AG04450 (cell line): ENCODE measurements at regions not wholly inside any gene's neighbourhood (a gene's known extent, or its start where the extent isn't known, plus 50 kb on each side); places are given as distances from the start of the nearest gene placed in this dataset.
"Not testable (repeated sequence)": the region's sequence is repeated elsewhere in the genome, so short reads cannot be mapped to it uniquely, and the experiment has no call there.

Source experiments
- CTCF ChIA-PET: fragments of 300-600, 350-600 bp; formaldehyde crosslinking; extraction: SDS; loops from one replicate; lab custom pipeline; 2022; ENCODE audit warnings: antibody characterized with exemption, inconsistent platforms; lab: Charles Lee
- POLR2A ChIA-PET: fragments of 350-600 bp; formaldehyde crosslinking; extraction: SDS; loops from one replicate; lab custom pipeline; 2021; ENCODE audit warnings: antibody characterized with exemption, inconsistent platforms; lab: Yijun Ruan, JAX
- DNase-seq: peaks from one replicate; pipeline ENCODE4 v3.0.0-alpha.2; 2011; ENCODE audit warnings: low read depth, low spot score
- H3K27ac ChIP-seq: one replicate; pipeline ENCODE4 v1.5.1; 2012; ENCODE audit warnings: low read depth, low read length, control low read depth
- H3K27me3 ChIP-seq: one replicate; pipeline ENCODE4 v1.6.0; 2012; ENCODE audit warnings: low read length; ENCODE audit not compliant: control insufficient read depth, insufficient read depth
- H3K4me3 ChIP-seq: 2 replicates; pipeline ENCODE4 v1.5.1; 2011; ENCODE audit warnings: mild to moderate bottlenecking, low read depth, low read length, control low read depth
- H3K9me3 ChIP-seq: 2 replicates; pipeline ENCODE4 v1.5.1; 2012; ENCODE audit warnings: low read length; ENCODE audit not compliant: control insufficient read depth, insufficient read depth
- TF ChIP-seq, protein P1 (sequence below): IDR thresholded peaks from 2 replicates; pipeline ENCODE4 v1.5.1; 2011; ENCODE audit warnings: low read depth, low read length, control low read depth, inconsistent platforms

DNA sequence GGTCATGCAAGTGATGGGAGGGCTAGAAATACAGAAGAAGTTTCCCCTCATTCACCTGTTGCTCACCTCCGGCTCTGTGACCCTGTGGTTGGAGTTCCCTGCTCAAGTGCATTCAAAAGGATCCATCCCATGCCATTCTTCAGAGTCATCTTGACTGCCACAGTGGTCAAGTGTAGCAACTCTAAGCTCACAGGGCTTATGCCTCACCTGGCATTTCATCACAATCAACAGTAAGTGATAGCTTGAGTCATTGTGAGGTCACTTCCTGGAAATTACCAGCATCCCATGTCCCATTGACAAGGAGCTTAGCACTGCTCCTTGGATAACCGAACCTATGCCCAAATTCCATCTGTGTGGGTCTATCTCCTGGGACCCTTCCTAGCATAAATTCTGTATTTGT lies 55.6 kb downstream of the OR4C45 start:
- Histone ChIP-seq H3K27ac (no peak overlapping the region), H3K27me3 (no peaks in the 10 kb centered on the region), H3K4me3 (no peak overlapping the region), H3K9me3 (peaks cover 30% of the 10 kb centered on the region; the same call in 1 of the 2 replicates)
- POLR2A ChIA-PET = no interaction called here
- CTCF ChIA-PET = no interaction called here
- DNase-seq = no peak
- TF ChIP-seq, protein P1, sequence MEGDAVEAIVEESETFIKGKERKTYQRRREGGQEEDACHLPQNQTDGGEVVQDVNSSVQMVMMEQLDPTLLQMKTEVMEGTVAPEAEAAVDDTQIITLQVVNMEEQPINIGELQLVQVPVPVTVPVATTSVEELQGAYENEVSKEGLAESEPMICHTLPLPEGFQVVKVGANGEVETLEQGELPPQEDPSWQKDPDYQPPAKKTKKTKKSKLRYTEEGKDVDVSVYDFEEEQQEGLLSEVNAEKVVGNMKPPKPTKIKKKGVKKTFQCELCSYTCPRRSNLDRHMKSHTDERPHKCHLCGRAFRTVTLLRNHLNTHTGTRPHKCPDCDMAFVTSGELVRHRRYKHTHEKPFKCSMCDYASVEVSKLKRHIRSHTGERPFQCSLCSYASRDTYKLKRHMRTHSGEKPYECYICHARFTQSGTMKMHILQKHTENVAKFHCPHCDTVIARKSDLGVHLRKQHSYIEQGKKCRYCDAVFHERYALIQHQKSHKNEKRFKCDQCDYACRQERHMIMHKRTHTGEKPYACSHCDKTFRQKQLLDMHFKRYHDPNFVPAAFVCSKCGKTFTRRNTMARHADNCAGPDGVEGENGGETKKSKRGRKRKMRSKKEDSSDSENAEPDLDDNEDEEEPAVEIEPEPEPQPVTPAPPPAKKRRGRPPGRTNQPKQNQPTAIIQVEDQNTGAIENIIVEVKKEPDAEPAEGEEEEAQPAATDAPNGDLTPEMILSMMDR = no peak

DNA sequence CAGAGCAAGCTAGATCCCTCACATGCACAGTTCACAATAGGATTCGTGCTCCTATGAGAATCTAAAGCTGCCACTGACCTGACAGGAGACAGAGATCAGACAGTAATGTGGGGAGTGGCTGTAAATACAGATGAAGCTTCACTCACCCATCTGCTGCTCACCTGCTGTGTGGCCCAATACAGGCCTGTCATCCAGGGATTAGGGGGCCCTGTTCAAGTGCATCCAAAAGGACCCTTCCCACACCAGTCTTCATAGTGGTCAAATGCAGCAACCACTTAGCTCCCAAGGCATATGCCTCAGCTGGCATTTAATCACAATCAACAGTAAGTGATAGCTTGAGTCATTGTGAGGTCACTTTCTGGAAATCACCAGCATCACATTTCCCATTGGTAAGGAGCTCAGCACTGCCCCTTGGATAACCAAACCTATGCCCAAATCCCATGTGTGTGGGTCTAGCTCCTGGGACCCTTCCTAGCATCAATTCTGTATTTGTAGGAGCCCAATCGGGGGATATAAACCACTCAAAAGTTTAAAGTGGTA lies 65.6 kb downstream of the OR4C45 start:
- no peak overlapping the region for H3K27ac ChIP-seq
- TF ChIP-seq, protein P1 = no peak
- H3K9me3 ChIP-seq = peaks cover 37% of the 10 kb centered on the region
- ChIA-PET POLR2A (no interaction called here), CTCF (no interaction called here)
- H3K4me3 ChIP-seq = no peak overlapping the region
- no peaks in the 10 kb centered on the region for H3K27me3 ChIP-seq
- DNase-seq = no peak

DNA sequence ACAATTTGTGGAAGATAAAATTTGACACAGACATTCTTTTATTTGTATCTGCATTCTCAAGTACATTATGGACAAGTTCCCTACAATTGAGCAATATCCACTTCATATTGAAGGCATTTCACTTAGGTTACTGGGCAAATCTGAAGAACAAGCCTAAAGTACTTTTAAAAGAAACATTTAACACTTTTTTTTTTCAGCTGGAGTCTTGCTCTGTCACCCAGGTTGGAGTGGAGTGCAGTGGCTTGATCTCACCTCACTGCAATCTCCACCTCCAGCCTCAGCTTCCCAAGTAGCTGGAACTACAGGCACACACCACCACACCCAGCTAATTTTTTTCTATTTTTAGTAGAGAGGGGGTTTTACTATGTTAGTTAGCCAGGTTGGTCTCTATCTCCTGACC lies 70.2 kb downstream of the OR4C45 start:
- TF ChIP-seq, protein P1 = no peak
- no peak for DNase-seq
- Histone ChIP-seq H3K27ac (no peak overlapping the region), H3K9me3 (peaks cover 36% of the 10 kb centered on the region), H3K4me3 (no peak overlapping the region), H3K27me3 (no peaks in the 10 kb centered on the region)
- ChIA-PET CTCF (no interaction called here), POLR2A (no interaction called here)

DNA sequence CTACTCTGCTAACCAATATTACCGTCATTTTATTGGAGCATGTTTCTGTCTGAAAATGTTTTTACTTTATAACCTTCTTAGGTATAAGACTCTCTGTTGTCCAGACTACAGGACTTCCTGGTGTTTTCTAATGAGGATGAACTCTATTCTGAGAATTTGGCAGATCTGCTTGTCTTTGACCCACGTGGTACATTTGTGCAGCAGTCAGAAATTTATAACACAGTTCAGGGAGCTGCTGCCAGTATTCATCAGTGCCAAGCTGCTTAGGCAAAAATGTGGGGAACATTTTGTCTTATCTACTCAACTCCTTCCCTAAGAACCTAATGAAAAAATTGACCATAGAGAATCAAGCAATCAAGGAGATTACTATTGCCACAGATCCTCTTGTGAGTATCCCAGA lies 108.0 kb downstream of the OR4C45 start:
- H3K9me3 ChIP-seq, H3K27ac ChIP-seq, H3K27me3 ChIP-seq, POLR2A ChIA-PET, DNase-seq, CTCF ChIA-PET, H3K4me3 ChIP-seq: not testable (repeated sequence)

DNA sequence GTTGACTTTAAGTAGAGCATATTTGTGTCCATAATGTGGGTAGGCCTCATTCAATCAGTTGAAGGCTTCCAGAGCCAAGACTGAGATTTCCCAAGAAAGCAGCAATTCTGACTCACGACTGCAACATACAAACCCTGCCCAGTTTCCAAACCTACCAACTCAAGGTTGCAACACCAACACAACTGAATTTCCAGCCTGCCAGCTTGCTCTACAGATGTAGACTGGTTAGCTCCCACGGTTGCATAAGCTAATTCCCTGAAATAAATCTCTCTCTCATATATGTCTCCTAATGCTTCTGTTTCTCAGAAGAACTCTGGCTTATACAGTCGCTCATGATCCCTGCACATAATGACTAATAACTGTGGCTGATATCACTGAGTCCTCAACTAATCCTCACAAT lies 113.6 kb downstream of the OR4C45 start:
- POLR2A ChIA-PET, H3K9me3 ChIP-seq, H3K4me3 ChIP-seq, H3K27me3 ChIP-seq, DNase-seq, H3K27ac ChIP-seq, CTCF ChIA-PET: not testable (repeated sequence)

DNA sequence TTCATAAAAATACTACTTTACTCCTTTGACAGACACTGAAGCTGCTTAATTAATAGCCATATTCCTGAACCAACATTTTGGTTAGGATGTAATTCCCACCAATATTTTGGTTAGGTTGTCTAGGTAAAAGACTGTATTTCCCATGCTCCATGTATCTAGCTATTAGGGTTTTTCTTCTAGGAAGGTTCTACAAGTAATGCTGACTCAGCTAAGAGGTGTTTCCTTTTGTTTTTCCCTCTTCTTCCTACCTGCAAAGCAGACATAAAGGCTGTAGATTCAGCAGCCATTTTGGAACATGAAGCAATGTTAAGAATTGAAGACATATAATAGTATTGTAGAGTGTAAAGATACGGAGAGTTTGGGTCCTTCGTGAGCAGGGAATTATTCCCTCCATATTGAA lies 115.3 kb downstream of the OR4C45 start:
- DNase-seq, CTCF ChIA-PET, H3K27me3 ChIP-seq, H3K27ac ChIP-seq, H3K9me3 ChIP-seq, POLR2A ChIA-PET, H3K4me3 ChIP-seq: not testable (repeated sequence)
